NCI-H187 (cell line): ENCODE measurements at regions not wholly inside any gene's neighbourhood (a gene's known extent, or its start where the extent isn't known, plus 50 kb on each side); places are given as distances from the start of the nearest gene placed in this dataset.

Source experiments
- DNase-seq, 2 experiments: peaks; one replicate each; lab custom pipeline; 2025; lab: John Stamatoyannopoulos, UW

DNA sequence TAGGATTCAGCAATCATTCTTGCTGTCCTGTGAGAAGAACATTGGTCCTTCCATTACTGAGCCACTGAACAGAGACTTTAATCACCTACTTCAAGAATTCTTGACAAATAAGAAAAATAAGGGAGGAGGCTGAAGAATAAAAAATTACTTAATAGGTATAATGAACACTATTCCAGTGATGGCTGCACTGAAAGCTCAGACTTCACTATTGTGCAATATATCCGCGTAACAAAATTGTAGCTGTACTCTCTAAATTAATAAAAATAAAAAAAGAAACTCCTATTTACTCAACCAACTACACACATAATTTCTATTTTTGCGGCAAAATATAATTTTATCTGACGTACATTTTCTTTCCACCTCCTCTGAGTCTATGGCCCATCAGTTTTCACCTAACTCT lies 2441.0 kb downstream of the PCDH7 start:
- no peak for DNase-seq

DNA sequence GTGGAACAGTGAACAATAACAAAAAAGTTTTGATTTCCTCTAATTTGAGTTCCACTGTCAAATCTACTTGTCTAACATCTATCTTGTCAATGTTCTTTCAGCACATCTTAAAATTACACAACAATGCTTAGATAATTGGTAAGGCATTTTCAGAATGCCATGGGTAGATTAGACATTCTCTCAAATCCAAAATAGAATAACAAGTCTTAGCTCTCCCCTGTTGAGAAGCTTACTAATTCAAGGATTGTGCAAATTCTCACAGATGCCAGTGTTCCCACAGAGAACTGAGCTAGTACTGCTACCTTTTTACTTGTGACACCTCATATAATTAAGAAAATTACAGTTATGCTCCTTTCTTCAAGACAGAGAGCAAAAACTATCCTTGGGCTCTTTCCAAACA lies 2442.0 kb downstream of the PCDH7 start:
- DNase-seq = no peak

DNA sequence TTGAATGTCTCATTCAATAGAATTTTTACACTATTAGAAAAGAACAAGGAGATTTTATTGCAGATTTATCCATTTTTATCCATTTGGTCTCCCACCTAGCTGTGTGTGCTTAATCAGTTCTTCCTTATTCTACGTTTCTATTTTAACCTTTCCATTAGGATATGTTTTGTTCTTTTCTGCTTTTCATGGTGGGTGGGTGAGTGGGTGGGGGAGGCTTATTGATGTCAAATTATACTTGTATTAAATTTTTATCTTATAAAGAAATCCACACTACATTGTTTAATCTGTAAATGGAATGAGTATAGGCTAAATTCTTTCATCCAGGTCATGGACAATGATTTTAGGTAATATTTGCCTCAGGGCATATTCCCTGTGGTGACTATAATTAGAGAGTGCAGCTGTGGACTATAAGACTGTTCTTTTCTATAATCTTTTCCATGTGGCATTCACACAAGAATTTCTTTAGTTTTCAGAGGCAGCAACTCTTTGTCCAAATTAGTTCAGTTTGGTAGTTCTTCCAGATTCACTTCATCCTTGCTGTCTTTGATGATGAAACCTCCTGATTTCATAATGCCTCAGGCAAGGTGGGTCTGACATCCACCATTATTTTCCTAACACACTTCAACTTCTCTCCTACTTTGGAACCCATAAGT lies 2451.8 kb downstream of the PCDH7 start:
- DNase-seq = no peak

DNA sequence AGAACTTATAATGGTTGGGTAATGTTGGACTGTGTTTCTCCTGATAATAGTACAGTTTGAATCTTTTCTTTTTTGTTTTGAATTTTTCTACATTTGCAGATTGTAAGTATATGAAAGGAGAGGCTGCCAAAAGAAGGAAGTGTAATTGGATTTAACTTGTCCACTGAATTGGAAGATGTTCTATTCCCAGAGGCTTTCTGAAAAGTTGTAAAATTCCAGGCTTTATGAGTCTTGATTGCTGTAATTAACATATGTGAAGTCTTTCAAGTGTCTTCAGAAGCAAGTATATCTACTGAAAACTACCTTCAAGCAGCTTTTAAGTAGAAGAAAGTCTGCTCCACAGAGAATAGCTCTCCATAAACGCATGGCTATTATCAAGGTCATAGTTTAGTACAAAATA lies 2456.4 kb downstream of the PCDH7 start:
- no peak for DNase-seq

DNA sequence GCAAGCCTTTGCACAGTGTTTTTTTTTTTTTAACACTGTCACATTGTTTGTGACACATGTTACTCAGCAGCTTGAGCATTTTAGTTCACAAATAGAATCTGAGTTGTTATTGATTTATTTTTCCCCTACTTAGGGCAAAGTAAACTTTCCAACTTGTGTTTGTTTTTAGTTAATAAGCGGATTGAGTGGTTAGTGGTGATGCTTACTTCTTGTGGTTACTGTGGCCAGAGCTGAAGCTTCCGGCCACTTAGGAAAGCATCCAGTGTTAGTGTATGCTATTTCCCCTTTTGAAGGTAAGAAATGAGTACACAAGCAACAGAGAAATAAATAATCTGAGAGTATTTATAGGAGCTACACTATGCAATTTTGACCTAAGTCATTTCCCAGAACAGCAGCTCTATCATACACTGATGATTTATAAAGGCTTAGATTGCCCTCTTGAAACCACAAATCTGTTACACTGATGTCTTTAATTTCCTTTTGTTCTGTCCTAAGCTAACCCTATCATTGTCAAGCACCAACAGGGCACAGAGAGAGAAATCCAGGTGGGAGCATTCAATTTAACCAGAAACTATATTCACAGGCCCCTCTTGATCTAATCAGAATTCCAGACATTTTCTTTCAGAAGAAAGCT lies 2464.6 kb downstream of the PCDH7 start:
- no peak for DNase-seq

DNA sequence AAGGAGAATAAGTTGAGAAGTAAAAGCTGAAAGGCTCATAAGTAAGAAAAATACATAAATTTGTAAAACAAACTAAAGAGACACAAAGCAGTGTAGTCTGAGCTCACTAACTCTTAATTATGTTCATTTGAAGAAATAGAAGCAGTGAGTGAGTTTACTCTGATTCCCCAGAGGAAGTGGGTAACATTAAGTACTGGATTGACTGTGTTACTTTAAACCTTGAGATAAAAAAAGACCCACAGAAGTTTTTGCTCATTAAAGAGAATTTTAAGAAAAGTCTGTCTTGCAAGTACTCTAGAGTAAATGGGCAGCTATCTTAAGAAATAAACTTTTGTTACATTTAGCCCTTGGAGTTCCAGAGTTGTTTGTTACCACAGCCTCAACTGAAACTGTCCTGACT lies 2466.9 kb downstream of the PCDH7 start:
- DNase-seq = no peak

DNA sequence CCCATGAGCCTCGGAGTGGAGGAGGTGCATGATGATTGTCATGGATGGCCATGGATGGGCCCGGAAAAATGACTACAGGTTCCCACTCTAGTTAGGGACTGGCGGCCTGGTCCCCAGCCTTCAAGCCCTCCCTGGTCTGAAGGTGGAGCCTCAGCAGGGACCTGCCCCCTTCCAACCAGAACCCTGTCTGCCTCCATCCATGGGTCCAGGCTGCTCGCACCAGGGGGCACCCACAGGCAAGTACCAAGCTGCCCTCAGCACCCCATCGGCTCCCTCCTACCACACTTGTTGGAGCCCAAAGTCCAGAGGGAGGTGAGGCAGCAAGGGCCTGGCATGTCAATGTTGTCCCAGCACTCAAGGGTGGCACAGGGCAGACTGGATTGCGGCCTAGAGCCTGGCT lies 2468.6 kb downstream of the PCDH7 start:
- no peak for DNase-seq

DNA sequence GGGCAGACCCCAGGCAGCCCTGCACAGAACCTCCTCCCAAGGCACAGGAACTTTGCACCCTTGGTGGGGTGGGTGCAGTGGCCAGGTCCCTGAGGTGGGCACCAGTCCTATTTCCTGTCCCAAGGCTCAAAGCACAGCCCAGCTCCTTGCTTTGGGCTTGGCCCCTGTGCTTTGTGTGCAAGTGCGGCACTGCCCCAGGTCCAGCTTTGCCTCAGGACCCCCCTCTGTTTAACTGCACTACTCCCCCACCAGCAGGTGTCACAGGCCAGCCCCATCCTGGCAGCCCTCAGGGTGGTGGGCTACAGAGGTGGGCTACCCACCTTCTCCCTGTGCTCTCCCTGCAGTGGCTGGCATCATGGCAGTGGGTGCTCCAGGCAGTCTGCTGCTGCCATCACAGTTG lies 2469.0 kb downstream of the PCDH7 start:
- DNase-seq = no peak

DNA sequence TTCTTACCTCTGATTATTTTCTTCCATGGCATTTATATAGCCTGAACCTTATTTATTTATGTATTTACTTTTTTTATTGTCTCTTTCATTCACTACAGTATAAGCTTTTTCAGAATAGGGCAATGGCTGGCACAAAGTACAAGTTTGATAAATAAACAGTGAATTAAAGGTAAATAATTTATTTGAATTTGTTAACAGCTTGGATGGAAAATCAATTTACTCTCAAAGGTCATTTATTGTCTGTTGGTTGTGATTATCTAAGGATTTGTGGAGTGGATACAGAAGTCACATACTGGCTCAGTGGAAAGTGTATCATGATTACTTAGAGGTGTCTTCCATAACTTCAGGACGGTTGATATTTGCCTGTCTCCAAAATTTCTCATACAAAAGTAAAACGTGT lies 2472.9 kb downstream of the PCDH7 start:
- DNase-seq = no peak

DNA sequence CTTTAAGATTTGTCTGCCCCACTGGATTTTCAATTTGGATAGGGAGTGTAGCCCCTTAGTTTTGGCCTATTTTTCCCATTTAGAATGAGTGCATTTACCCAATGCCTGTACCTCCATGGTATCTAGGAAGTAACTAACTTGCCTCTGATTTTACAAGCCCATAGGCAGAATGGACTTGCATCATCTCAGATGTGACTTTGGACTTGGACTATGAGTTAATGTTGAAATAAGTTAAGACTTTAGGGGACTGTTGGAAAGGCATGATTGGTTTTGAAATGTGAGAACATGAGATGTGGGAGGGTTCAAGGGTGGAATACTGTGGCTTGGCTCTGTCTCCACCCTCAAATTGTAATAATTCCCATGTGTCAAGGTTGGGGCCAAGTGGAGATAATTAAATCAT lies 2480.2 kb downstream of the PCDH7 start:
- no peak for DNase-seq

DNA sequence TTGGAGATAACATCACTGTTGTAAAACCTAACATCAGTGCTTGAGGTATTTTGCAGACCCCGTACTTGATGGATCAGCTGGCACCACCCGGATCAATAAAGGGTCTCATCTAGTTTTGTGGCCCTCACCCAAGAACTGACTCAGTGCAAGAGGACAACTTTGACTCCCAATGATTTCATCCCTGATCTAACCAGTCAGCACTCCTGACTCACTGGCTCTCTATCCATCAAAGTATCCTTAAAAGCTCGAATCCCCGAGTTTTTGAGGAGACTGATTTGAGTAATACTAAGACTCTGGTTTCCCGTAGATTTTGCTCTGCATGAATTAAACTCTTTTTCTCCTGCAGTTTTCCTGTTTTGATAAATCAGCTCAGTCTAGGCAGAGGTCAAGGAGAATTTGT lies 2498.1 kb downstream of the PCDH7 start:
- DNase-seq = no peak

DNA sequence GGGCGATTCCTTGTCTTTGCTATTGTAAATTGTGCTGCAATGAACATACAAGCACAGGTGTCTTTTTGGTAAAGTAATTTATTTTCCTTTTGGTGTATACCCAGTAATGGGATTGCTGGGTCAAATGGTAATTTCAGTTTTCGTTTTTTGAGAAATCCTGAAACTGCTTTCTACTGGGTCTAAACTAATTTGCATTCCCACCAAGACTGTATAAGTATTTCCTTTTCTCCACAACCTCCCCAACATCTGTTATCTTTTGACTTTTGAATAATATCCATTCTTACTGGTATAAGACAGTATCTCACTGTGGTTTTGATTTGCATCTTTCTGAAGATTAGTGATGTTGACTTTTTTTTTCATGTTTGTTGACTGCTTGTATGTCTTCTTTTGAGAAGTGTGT lies 2506.0 kb downstream of the PCDH7 start:
- DNase-seq = no peak

DNA sequence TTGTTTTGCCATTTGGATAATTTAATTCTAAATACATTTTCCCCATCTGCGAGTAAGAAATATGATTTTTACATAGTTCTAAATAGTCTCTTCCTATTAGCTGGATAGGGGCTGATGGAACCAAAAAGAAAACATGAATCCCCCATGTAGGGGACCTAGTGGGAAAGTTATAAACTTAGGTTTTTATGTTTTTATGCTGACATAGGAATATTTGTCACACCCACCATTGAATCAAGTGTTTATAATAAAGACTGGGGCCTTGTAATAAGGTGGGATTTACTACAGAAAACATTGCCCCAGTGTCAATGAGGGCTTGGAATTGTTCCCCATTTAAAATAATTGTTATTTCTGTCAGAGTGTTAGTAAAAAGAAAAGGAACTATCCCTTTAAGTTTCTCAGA lies 2506.6 kb downstream of the PCDH7 start:
- DNase-seq = no peak

DNA sequence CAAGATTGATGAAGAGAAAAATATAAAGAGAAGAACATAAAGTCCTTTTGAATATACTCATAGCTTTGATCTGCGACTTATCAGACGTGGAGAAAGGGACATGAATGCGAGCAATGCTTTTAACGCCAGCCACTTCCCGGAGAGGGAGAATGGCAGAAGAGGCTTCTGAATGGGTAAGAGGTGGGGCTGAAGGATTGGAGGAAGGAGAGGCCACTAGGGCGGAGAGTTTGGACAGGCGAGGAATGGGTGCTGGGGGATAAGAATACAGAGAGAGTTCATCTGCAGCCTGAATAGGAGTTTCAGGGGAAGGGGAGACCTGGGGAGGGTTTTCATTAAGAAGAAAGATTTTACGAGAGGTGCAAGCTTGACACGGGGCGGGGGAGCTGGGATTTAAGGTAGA lies 2534.9 kb downstream of the PCDH7 start:
- DNase-seq = no peak

DNA sequence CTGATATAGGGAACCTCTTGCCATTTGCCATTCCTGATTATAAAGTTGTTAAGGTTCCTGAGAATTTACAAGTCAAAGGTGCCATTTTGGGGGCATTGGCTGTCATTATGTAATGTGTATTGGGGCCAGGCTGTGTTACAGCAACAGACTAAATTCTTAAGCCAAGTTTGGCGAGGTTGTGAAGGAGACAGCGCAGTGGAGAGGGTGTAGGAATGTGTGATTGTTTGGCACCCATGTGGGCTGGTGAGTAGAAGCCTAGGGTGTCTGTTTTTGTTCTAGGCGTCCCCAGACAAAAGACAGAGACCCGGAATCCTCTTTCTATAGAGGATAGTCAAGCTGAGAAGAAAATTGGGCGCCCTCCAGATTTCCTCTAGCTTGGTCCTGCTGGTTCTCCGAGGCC lies 2535.3 kb downstream of the PCDH7 start:
- no peak for DNase-seq

DNA sequence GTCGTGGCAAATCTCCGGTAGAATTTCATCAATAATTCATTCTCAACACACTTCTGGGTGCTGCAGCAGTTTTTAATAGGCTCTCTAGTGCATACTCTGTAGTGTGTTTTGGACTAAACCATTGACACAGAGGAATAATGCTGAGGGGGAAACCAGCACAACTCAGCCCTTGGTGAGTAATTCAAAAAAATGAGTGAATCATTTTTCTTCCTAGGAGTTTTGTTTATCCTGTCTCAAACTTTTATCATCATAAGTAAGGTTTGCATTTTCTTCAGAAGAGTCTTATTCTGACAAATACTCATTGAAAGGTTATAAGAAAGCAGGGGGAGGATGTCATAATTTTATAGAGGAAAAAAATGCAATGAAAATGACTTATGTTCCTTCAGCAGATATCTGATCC lies 2542.7 kb downstream of the PCDH7 start:
- DNase-seq = no peak

DNA sequence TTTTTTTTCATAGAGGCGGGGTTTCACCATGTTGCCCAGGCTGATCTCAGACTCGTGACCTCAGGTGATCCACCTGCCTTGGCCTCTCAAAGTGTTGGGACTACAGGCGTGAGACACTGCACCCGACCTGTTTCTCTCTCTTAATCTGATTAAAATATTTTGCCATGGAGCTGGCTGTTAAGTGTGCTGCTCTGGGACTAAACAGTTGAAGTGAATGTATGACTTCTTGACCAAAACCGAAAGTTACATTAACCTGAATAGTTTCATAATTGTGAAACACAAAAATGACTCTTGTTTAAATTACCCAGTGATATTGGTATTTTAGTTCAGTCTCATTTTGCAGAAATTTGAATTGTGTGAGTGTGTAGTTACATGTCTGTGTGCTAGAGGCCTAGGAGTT lies 2548.6 kb downstream of the PCDH7 start:
- no peak for DNase-seq

DNA sequence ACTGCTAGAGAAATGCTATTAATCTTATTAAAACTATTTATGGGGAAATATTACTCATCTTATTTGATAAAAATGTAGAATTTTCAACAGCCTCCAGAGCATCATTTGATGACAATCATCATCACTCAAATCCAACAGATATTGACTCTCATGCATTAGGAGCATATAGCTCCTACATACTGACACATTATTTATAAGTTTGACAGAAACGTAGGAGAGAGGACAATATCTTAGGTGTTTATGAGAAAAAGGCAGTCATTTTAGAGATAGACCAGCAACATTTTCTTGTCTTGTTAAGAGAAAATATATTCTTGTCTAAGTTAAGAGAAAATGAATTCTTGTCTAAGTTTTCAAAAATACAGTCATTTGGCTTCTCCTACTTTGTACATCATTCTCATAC lies 2550.2 kb downstream of the PCDH7 start:
- no peak for DNase-seq

DNA sequence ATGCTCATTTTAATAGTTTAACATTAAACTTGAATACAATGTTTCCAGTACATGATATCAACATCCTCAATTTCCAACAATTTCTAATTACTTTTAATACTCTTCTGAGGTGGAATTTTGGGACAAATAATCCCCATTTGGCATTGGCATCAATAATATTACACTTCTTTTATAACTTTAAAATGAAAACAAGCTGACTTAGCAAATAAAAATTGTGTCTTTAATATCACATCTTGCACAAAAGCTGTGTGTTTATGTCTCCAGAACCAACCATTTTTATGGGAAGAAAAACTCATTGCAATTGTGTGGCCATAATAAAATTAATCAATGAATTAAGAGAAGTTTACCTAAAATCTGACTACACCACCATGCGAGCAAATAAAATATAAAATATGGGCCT lies 2552.6 kb downstream of the PCDH7 start:
- no peak for DNase-seq

DNA sequence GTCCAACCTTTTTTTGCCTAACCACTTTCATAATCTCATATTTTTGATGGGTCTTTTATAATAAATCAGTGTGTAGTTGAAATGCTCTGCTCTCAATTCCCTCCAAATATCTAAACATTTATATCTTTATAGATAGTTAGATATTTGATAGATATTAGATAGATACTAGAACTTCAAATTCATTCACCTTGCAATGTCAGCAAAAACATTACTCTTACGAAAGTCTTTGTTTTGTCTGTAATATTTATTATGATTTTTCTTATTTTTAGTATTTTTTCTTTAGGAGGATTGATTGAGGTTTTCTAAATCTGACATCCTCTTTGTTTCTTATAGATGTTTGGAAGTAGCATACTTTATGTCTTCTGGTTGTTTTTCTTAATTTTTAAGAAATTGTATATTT lies 2563.6 kb downstream of the PCDH7 start:
- DNase-seq = no peak

DNA sequence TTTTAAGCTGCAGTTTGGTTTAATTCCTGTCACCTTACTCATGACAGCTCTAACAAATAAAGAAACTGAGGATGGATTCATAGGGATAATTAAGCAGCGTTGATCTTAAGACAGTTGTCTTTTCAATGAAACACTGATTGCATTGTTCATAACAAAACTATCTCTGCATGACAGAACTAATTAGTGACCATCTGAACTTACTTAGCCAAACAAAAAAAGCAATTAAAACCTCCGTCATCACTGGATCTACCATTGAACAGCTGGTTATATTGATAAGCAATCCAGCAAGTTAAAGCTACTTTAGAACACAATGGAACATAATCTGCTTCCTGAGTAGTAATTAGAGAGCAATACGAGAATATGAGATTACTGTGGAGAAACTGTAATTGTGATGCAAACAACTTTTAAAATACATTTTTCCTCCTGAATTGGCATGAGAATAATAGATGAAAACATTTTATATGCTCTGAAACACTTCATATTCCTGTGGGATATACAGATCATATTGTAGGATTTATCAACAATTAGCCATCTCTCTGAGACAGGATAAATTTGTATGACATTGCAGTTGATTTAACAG lies 2576.8 kb downstream of the PCDH7 start:
- DNase-seq = no peak

DNA sequence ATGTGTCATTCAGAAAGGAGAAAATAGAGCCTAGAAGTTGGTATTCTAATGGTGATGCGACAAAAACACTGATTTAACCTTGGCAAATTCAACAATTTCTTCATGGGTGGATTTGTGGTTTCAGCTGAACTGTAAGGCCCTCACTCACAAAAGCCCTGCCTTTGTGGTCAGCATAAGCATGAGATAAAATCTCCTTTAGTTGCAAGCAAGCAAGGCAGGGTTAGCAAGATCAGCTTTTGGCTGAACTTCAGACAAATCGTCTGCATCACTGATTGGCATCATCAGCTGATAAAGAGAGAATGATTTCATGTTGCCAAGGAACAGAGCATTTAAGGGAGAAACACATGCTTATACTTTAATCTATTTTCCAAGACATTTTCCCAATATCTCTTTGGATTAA lies 2582.2 kb downstream of the PCDH7 start:
- DNase-seq = no peak

DNA sequence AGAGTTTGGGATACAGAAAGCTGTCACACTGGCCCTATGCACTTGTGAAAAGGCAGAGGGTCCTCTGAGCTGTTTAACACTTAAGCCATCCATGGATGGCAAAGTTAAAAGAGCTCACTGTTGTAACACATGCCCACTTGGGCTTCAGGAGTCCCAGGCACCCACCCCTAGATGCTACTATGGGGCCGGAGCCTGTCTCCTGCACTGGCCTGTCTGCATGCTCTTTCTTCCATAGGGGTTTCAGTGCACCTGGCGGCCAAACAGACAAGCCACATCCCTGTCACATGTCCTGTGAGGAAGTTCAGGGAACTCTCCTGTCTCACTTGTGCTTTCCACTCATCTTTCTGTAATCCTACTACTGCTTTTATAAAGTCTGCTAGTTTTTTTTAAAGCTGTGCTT lies 2586.0 kb downstream of the PCDH7 start:
- DNase-seq = no peak

DNA sequence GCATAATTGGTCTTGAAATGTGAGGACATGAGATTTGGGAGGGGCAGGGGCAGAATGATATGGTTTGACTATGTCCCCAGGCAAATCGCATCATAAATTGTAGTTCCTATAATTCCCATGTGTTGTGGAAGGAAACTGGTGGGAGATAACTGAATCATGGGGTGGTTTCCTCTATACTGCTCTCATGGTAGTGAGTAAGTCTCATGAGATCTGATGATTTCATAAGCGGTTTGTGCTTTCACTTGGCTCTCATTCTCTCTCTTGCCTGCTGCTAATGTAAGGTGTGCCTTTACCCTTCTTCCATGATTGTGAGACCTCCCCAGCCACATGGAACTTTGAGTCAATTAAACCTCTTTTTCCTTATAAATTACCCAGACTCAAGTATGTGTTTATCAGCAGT lies 2595.9 kb downstream of the PCDH7 start:
- DNase-seq = no peak
